ENCODE measurements at regions not wholly inside any gene's neighbourhood (a gene's known extent, or its start where the extent isn't known, plus 50 kb on each side); places are given as distances from the start of the nearest gene placed in this dataset.

GRCh38 chr14:101186544-101186943, 283.0 kb upstream of the RTL1 start:
- dilution Hi-C loops (cut with HindIII; ENCODE audit: low sequenced_read_pairs, unreplicated experiment), result no loop called here
- ChIA-PET CTCF (no interaction called here), POLR2A (ENCODE audit: unreplicated experiment) (no interaction called here)
- Histone ChIP-seq H2BK20ac (ENCODE audit: low read depth, low read length) (no peak overlapping the region), H2BK15ac (ENCODE audit: low read depth, low read length) (no peak overlapping the region), H3K23ac (ENCODE audit: low read depth, low read length) (no peak overlapping the region), H3K18ac (ENCODE audit: low read depth, low read length) (no peak overlapping the region), H3K27ac (ENCODE audit: insufficient read depth, low read length) (no peak overlapping the region), H3K4me3 (ENCODE audit: insufficient read depth, low read depth, low read length) (no peak overlapping the region), H3K27me3 (ENCODE audit: control insufficient read depth, insufficient read depth, low read length) (peaks cover 20% of the 10 kb centered on the region), H3K4me2 (ENCODE audit: low read depth, low read length) (no peak overlapping the region), H3K79me1 (ENCODE audit: low read depth in 1 of 2, low read length in 2 of 2) (no peaks in the 10 kb centered on the region), H3K4me1 (ENCODE audit: control insufficient read depth, insufficient read depth, low read length) (no peaks in the 10 kb centered on the region), H2BK5ac (ENCODE audit: low read depth, low read length, poor library complexity, severe bottlenecking) (no peak overlapping the region), H2AK5ac (ENCODE audit: low read depth, low read length) (no peak overlapping the region), H3K9me1 (ENCODE audit: insufficient read depth, low read length) (no peaks in the 10 kb centered on the region), H3K9me3 (ENCODE audit: control insufficient read depth, insufficient read depth, low read length) (peaks cover 10% of the 10 kb centered on the region), H2AK9ac (replicated peaks; ENCODE audit: low read depth, low read length, poor library complexity) (no peak overlapping the region), H2AFZ (replicated peaks; ENCODE audit: low read length, poor library complexity) (no peak overlapping the region), H3K4ac (ENCODE audit: low read depth, low read length) (no peak overlapping the region), H4K8ac (ENCODE audit: low read depth in 2 of 2, low read length in 2 of 2) (no peak overlapping the region), H3K9ac (ENCODE audit: low read depth, low read length) (no peak overlapping the region), H4K91ac (ENCODE audit: insufficient read depth, low read depth, low read length) (no peak overlapping the region), H4K20me1 (ENCODE audit: insufficient read depth, low read length) (no peaks in the 10 kb centered on the region; the same call in 1 of the 2 replicates), H3K56ac (ENCODE audit: extremely low read depth, insufficient read depth, low read length) (no peak overlapping the region), H4K5ac (ENCODE audit: low read depth, low read length) (no peak overlapping the region), H3K36me3 (ENCODE audit: control insufficient read depth, insufficient read depth, low read length) (no peaks in the 10 kb centered on the region), H2BK120ac (ENCODE audit: low read depth, low read length) (no peak overlapping the region), H3K14ac (replicated peaks; ENCODE audit: low read depth, low read length) (no peak overlapping the region)
- no TSS peak for BruUV-seq (replicated peaks)
- intact Hi-C loops (cut with micrococcal nuclease), result no loop called here
- TF ChIP-seq ELK1 (IDR thresholded peaks at IDR 0.05; ENCODE audit: borderline replicate concordance, low read depth, low read length) (no peak), USF2 (IDR thresholded peaks at IDR 0.05; ENCODE audit: low read depth, low read length) (no peak), NFE2L2 (IDR thresholded peaks at IDR 0.05; ENCODE audit: low read depth, low read length) (no peak), CTCF (conservative IDR thresholded peaks at IDR 0.05; ENCODE audit: low read depth, low read length) (no peak), CHD1 (IDR thresholded peaks at IDR 0.05; ENCODE audit: low read depth, low read length) (no peak), MAZ (IDR thresholded peaks at IDR 0.05; ENCODE audit: borderline replicate concordance, low read depth, low read length) (no peak), RAD21 (IDR thresholded peaks at IDR 0.05; ENCODE audit: low read length) (no peak), BHLHE40 (IDR thresholded peaks at IDR 0.05; ENCODE audit: low read depth, low read length) (no peak), CEBPB (IDR thresholded peaks at IDR 0.05; ENCODE audit: low read depth, low read length) (no peak), FOS (IDR thresholded peaks at IDR 0.05; ENCODE audit: low read depth, low read length) (no peak), POLR2A (IDR thresholded peaks at IDR 0.05; ENCODE audit: low read depth, low read length) (no peak)
- ATAC-seq (ENCODE audit: low read depth) (no peak), DNase-seq (no peak)
- in situ Hi-C loops (cut with MboI; ENCODE audit: low sequenced_read_pairs), result no loop called here
- WGBS, 2 experiments (ENCODE audit: extremely low coverage in 2 of 2, insufficient read length in 1 of 2), result 71% methylated on average over 6 of the region's 8 CpGs; no CpG with 5 or more reads in 1 of the 2 experiments
